H9 (cell line): ENCODE measurements at regions not wholly inside any gene's neighbourhood (a gene's known extent, or its start where the extent isn't known, plus 50 kb on each side); places are given as distances from the start of the nearest gene placed in this dataset.

Source experiments
- DNase-seq: peaks from one replicate; pipeline ENCODE4 v3.0.0-alpha.2; 2017
- H2AFZ ChIP-seq: one replicate; pipeline ENCODE4 v1.6.1; 2013; ENCODE audit warnings: mild to moderate bottlenecking, low read length, control low read depth, moderate library complexity
- H2AK5ac ChIP-seq: 2 replicates; pipeline ENCODE4 v1.6.1; 2013; ENCODE audit warnings: low read length, control low read depth, mixed read lengths; ENCODE audit not compliant: insufficient read length
- H2BK120ac ChIP-seq: one replicate; pipeline ENCODE4 v1.6.1; 2013; ENCODE audit warnings: low read depth, mild to moderate bottlenecking, low read length, control low read depth, inconsistent platforms; ENCODE audit not compliant: poor library complexity, severe bottlenecking
- H2BK12ac ChIP-seq: 2 replicates; pipeline ENCODE4 v1.6.1; 2013; ENCODE audit warnings: low read length, control low read depth, mixed read lengths, low read depth; ENCODE audit not compliant: insufficient read length
- H2BK15ac ChIP-seq: 2 replicates; pipeline ENCODE4 v1.6.1; 2013; ENCODE audit warnings: low read depth, low read length, control low read depth
- H2BK20ac ChIP-seq: one replicate; pipeline ENCODE4 v1.6.1; 2013; ENCODE audit warnings: low read depth, mild to moderate bottlenecking, low read length, control low read depth, inconsistent platforms; ENCODE audit not compliant: poor library complexity, severe bottlenecking
- H2BK5ac ChIP-seq: 2 replicates; pipeline ENCODE4 v1.6.1; 2013; ENCODE audit warnings: low read length, control low read depth, mixed read lengths; ENCODE audit not compliant: insufficient read length
- H3K14ac ChIP-seq: 2 replicates; pipeline ENCODE4 v1.6.1; 2013; ENCODE audit warnings: low read length, control low read depth; ENCODE audit not compliant: insufficient read depth
- H3K18ac ChIP-seq: 2 replicates; pipeline ENCODE4 v1.6.1; 2013; ENCODE audit warnings: low read depth, mild to moderate bottlenecking, mixed read lengths, low read length, control low read depth; ENCODE audit not compliant: insufficient read length
- H3K23ac ChIP-seq: 2 replicates; pipeline ENCODE4 v1.6.1; 2013; ENCODE audit warnings: low read length, control low read depth, mixed read lengths, low read depth; ENCODE audit not compliant: insufficient read length
- H3K23me2 ChIP-seq: 2 replicates; pipeline ENCODE4 v1.6.1; 2013; ENCODE audit warnings: low read depth, mild to moderate bottlenecking, mixed read lengths, low read length, control low read depth; ENCODE audit not compliant: insufficient read length, poor library complexity, severe bottlenecking
- H3K27ac ChIP-seq: 2 replicates; pipeline ENCODE4 v1.5.1; 2013; ENCODE audit warnings: low read length, control low read depth, mixed read lengths, low read depth; ENCODE audit not compliant: insufficient read length
- H3K27me3 ChIP-seq: 2 replicates; pipeline ENCODE4 v1.6.1; 2013; ENCODE audit warnings: low read length, control low read depth, inconsistent platforms; ENCODE audit not compliant: insufficient read depth
- H3K4ac ChIP-seq: 2 replicates; pipeline ENCODE4 v1.6.1; 2013; ENCODE audit warnings: low read depth, mild to moderate bottlenecking, control low read depth, inconsistent platforms, low read length, moderate library complexity
- H3K4me1 ChIP-seq: 2 replicates; pipeline ENCODE4 v1.6.1; 2013; ENCODE audit warnings: low read length, control low read depth, inconsistent platforms; ENCODE audit not compliant: insufficient read depth
- H3K4me2 ChIP-seq: 2 replicates; pipeline ENCODE4 v1.6.1; 2013; ENCODE audit warnings: low read length, control low read depth, mixed read lengths; ENCODE audit not compliant: insufficient read length, insufficient read depth
- H3K56ac ChIP-seq: 2 replicates; pipeline ENCODE4 v1.6.1; 2013; ENCODE audit warnings: low read depth, mild to moderate bottlenecking, mixed read lengths, low read length, control low read depth; ENCODE audit not compliant: insufficient read length
- H3K79me1 ChIP-seq: 2 replicates; pipeline ENCODE4 v1.6.1; 2013; ENCODE audit warnings: low read depth, mild to moderate bottlenecking, moderate library complexity, low read length, control low read depth, inconsistent platforms; ENCODE audit not compliant: insufficient read depth, poor library complexity, severe bottlenecking
- H3K79me2 ChIP-seq: 2 replicates; pipeline ENCODE4 v1.6.1; 2013; ENCODE audit warnings: low read length, control low read depth, inconsistent platforms; ENCODE audit not compliant: insufficient read depth
- H3K9ac ChIP-seq: 2 replicates; pipeline ENCODE4 v1.6.1; 2013; ENCODE audit warnings: low read length, control low read depth, mixed read lengths; ENCODE audit not compliant: insufficient read length; ENCODE audit errors: extremely low read depth
- H3K9me3 ChIP-seq: one replicate; pipeline ENCODE4 v1.6.1; 2013; ENCODE audit warnings: low read depth, low read length, inconsistent platforms; ENCODE audit not compliant: control insufficient read depth
- H3T11ph ChIP-seq: one replicate; pipeline ENCODE4 v1.6.1; 2013; ENCODE audit warnings: mild to moderate bottlenecking, low read length, control low read depth, inconsistent platforms
- H4K20me1 ChIP-seq: one replicate; pipeline ENCODE4 v1.6.1; 2013; ENCODE audit not compliant: control insufficient read depth, insufficient read length, insufficient read depth
- H4K5ac ChIP-seq: 2 replicates; pipeline ENCODE4 v1.6.1; 2013; ENCODE audit warnings: low read depth, mild to moderate bottlenecking, mixed read lengths, low read length, control low read depth; ENCODE audit not compliant: insufficient read length
- H4K8ac ChIP-seq: replicated peaks from 2 replicates; pipeline ENCODE4 v1.6.1; 2013; ENCODE audit warnings: low read length, control low read depth, mixed read lengths, low read depth; ENCODE audit not compliant: insufficient read length
- H4K91ac ChIP-seq: 2 replicates; pipeline ENCODE4 v1.6.1; 2013; ENCODE audit warnings: low read depth, mild to moderate bottlenecking, moderate library complexity, mixed read lengths, low read length, control low read depth; ENCODE audit not compliant: insufficient read length
- H3K27ac Mint-ChIP-seq, 3 experiments: 2 replicates in 2 of 3; 3 replicates in 1 of 3; pipeline ENCODE4 v1.8.0; 2020 to 2021; ENCODE audit warnings: mixed read lengths in 3 of 3, mild to moderate bottlenecking in 1 of 3, moderate library complexity in 1 of 3
- H3K27me3 Mint-ChIP-seq: 2 replicates; pipeline ENCODE4 v1.8.0; 2021; ENCODE audit warnings: low read depth, mild to moderate bottlenecking, moderate library complexity, mixed read lengths
- H3K36me3 Mint-ChIP-seq, 3 experiments: 2 replicates in 2 of 3; 3 replicates in 1 of 3; pipeline ENCODE4 v1.8.0; 2020 to 2021; ENCODE audit warnings: low read depth in 3 of 3, mixed read lengths in 3 of 3; ENCODE audit not compliant: insufficient read depth in 1 of 3
- H3K4me1 Mint-ChIP-seq, 2 experiments: 2 replicates each; pipeline ENCODE4 v1.8.0; 2020; ENCODE audit warnings: mixed read lengths in 2 of 2
- H3K4me3 Mint-ChIP-seq, 2 experiments: 2 replicates in 1 of 2; 3 replicates in 1 of 2; pipeline ENCODE4 v1.8.0; 2020 to 2021; ENCODE audit warnings: mild to moderate bottlenecking in 2 of 2, mixed read lengths in 2 of 2, moderate library complexity in 1 of 2
- H3K9me3 Mint-ChIP-seq, 2 experiments: 2 replicates in 1 of 2; 3 replicates in 1 of 2; pipeline ENCODE4 v1.8.0; 2020; ENCODE audit warnings: mild to moderate bottlenecking in 2 of 2, mixed read lengths in 2 of 2, moderate library complexity in 1 of 2
- WGBS: extraction: QIAGEN DNeasy Blood & Tissue Kit; methylation state at CpG from one replicate; pipeline ENCODE4 v1.1.7; 2013; ENCODE audit warnings: missing lambda C conversion rate, low lambda C conversion rate, mixed read lengths; ENCODE audit not compliant: insufficient read length; ENCODE audit errors: extremely low coverage; 5-methylcytosine and 5-hydroxymethylcytosine counted together
- TF ChIP-seq, protein P1 (sequence below): fragments of 200-600 bp; sonication (generic); conservative IDR thresholded peaks from 3 replicates; pipeline ENCODE4 v1.8.0; 2021; ENCODE audit warnings: antibody characterized with exemption, mild to moderate bottlenecking

DNA sequence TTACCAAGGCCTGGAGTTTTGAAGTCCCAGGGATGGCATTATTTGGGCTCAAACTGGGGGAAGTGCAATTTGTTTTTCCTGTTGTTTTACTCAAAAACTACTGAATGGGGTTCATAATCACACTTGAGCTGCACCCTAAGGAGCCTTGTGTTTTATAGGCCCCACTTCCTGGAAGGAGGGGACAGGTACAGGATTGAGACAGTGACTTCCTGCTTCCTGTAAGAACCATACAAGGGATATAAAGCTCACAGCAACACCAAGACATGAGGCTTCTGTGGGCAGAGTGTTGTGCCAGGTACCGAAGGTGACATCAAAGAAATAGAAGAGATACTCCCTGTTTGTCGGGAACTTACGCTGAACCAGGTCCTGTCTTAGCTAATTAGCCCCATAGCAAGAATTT lies 70.4 kb upstream of the SKOR2 start:
- Histone ChIP-seq H3K79me1 (no peaks in the 10 kb centered on the region), H3K23me2 (no peaks in the 10 kb centered on the region), H4K20me1 (no peaks in the 10 kb centered on the region), H2BK5ac (no peak overlapping the region), H3K4me1 (no peaks in the 10 kb centered on the region), H2BK120ac (no peak overlapping the region), H3K9me3 (no peaks in the 10 kb centered on the region), H3K4ac (no peak overlapping the region), H3K14ac (no peak overlapping the region), H3K27me3 (no peaks in the 10 kb centered on the region), H3K79me2 (no peaks in the 10 kb centered on the region), H3K27ac (no peak overlapping the region), H4K5ac (no peak overlapping the region), H4K91ac (no peak overlapping the region), H3K23ac (no peak overlapping the region), H2AK5ac (no peak overlapping the region), H2AFZ (no peak overlapping the region), H2BK12ac (no peak overlapping the region), H4K8ac (no peak overlapping the region), H3K9ac (no peak overlapping the region), H2BK20ac (no peak overlapping the region), H3K18ac (no peak overlapping the region), H3T11ph (no peak overlapping the region), H2BK15ac (no peak overlapping the region), H3K4me2 (no peak overlapping the region), H3K56ac (no peak overlapping the region)
- Mint-ChIP-seq H3K27me3 (peaks cover 6% of the 10 kb centered on the region), H3K27ac (no peak overlapping the region; a peak in 1 of 7 replicates), H3K9me3 (no peaks in the 10 kb centered on the region), H3K4me3 (no peak overlapping the region), H3K4me1 (no peaks in the 10 kb centered on the region), H3K36me3 (no peaks in the 10 kb centered on the region)
- TF ChIP-seq, protein P1, sequence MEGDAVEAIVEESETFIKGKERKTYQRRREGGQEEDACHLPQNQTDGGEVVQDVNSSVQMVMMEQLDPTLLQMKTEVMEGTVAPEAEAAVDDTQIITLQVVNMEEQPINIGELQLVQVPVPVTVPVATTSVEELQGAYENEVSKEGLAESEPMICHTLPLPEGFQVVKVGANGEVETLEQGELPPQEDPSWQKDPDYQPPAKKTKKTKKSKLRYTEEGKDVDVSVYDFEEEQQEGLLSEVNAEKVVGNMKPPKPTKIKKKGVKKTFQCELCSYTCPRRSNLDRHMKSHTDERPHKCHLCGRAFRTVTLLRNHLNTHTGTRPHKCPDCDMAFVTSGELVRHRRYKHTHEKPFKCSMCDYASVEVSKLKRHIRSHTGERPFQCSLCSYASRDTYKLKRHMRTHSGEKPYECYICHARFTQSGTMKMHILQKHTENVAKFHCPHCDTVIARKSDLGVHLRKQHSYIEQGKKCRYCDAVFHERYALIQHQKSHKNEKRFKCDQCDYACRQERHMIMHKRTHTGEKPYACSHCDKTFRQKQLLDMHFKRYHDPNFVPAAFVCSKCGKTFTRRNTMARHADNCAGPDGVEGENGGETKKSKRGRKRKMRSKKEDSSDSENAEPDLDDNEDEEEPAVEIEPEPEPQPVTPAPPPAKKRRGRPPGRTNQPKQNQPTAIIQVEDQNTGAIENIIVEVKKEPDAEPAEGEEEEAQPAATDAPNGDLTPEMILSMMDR, result no peak
- WGBS, result no CpG with 5 or more reads among the region's 3 CpGs
- no peak for DNase-seq
